Cerebellar nuclear complex (tissue), 1 donor: ENCODE measurements at regions not wholly inside any gene's neighbourhood (a gene's known extent, or its start where the extent isn't known, plus 50 kb on each side); places are given as distances from the start of the nearest gene placed in this dataset.

Experiments
- DNase-seq, 2 experiments: peaks; one replicate each; lab custom pipeline; 2025; lab: John Stamatoyannopoulos, UW

DNA sequence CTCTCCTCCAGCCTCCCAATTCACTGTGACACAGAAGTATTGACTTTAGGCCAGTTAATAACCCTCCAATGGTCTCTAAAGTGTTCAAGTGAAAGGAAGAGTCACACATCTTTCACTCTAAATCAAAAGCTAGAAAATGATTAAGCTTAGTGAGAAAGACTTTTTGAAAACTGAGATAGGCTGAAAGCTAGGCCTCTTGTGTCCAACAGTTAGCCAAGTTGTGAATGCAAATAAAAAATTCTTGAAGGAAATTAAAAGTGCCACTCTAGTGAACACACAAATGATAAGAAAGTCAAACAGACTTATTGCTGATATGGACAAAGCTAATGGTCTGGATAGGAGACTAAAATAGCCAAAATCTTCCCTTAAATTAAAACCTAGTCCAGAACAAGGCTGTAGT, 687.2 kb downstream of the TRIML1 start:
- no peak for DNase-seq

DNA sequence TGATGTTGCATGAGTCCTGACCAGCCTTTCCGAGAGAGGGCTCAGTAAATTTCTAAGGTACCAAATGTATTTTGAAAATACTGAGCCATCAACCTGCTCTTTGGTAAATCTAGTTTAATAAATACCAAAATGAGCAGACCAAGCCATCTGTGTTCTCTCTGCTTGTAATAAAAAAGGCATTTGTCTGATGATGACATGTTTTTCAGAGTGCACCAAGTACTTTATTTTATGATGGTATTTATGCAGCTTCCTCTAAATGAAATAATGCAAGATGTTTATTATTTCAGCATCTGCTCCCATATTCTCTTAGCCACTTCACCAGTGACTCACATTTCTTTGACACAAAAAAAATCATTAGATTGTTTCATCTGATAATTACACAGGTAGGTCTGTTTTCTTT, 700.5 kb downstream of the TRIML1 start:
- DNase-seq: no peak

- no peak for DNase-seq
These were observed 702.3 kb downstream of the TRIML1 start for GRCh38 chr4:188841523-188841922.

GRCh38 chr4:188854436-188854835, 715.2 kb downstream of the TRIML1 start:
- DNase-seq: no peak

- DNase-seq: no peak
These were observed 719.5 kb downstream of the TRIML1 start for GRCh38 chr4:188858696-188859095.

DNA sequence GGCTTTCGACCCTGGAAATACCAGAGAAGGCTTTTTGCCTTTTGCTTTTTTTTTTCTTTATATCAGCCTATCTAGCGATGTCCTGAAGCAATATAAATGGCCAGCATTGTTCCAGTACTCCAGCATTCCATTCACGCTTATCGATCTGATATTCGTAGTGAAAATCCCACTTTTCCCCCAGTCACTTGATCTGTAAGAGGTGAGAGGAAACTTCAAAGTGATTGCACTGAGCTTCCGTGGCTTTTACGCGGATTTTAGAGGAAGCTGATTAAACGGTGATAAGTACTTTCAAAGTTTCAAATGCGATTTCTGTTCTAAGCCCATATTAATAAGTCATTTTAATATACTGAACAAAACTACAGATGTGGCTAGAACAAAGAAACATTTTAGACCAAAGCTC, 725.5 kb downstream of the TRIML1 start:
- no peak for DNase-seq

GRCh38 chr4:188867796-188868195, 728.6 kb downstream of the TRIML1 start:
- DNase-seq: no peak

GRCh38 chr4:188869581-188869980, 730.3 kb downstream of the TRIML1 start:
- DNase-seq: no peak

DNA sequence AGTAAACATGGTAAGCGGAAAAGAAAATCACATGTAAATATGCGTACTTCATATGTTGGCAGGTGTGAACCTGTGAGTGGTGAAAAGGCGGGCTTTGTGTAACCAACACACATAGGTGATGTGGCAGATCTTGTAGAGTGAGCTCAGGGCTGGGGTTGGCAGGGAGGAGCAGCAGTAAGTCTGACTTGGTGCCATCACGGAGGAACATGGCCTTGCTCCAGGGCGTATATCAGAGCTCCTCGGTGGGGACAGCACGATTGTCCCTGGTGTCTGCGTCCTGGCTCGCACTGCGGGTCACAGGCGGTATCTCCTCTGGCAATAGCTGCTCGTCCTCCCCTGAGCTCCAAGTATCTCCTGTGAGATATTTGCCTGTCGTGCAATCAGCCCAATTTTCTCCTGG, 733.6 kb downstream of the TRIML1 start:
- no peak for DNase-seq

GRCh38 chr4:188876881-188877280, 737.6 kb downstream of the TRIML1 start:
- no peak for DNase-seq

- DNase-seq: no peak
These were observed 740.4 kb downstream of the TRIML1 start for GRCh38 chr4:188879598-188879997.

GRCh38 chr4:188887905-188888304, 748.7 kb downstream of the TRIML1 start:
- no peak for DNase-seq

DNA sequence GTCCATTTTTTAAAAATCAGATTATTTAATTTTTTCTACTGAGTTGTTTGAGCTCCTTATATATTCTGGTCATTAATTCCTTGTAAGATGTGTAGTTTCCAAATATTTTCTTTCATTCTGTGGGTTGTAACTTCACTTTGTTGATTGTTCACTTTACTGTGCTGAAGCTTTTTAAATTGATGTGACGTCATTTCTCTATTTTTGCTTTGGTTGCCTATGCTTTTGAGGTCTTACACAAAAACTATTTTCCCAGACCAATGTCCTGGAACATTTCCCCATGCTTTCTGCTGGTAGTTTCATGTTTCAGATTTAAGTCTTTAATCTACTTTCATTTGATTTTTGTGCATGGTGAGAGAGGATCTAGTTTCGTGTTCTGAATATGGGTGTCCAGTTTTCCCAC, 753.6 kb downstream of the TRIML1 start:
- no peak for DNase-seq

GRCh38 chr4:188903986-188904385, 764.7 kb downstream of the TRIML1 start:
- DNase-seq: no peak

DNA sequence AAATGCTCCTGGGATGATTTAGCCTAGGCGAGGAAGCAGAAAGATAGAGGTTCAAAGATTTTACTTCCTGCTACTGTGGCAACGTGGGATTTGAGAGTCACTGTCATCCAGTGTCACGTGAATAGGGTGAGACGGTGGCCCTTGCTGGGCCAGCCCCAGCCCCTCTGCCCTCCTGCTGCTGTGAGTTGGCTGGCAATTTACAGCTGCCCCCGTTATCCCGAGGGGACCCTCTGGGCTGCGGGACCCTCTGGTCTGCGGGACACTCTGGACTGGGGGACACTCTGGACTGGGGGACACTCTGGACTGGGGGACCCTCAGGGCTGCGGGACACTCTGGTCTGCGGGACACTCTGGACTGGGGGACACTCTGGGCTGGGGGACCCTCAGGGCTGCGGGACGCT, 765.4 kb downstream of the TRIML1 start:
- DNase-seq: no peak

GRCh38 chr4:188905248-188905647, 766.0 kb downstream of the TRIML1 start:
- DNase-seq: no peak

DNA sequence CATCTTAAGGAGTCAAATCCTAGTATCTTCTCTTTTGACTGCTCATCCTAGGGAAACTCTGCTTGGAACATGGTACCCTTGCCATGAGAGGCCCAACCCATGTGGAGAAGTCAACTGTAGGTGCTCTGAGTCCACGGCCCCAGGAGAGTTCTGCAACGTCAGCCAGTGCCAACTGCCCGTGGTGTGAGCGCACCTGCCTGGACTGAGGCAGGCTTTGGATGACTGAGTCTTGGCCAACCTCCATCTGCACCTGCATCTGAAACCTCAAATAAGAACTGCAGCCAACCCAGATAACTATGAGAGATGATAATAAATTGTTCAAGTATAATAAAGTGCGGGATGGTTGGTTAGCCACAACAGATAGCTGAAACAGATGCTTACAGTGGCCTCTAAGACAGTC, 772.0 kb downstream of the TRIML1 start:
- DNase-seq: no peak

DNA sequence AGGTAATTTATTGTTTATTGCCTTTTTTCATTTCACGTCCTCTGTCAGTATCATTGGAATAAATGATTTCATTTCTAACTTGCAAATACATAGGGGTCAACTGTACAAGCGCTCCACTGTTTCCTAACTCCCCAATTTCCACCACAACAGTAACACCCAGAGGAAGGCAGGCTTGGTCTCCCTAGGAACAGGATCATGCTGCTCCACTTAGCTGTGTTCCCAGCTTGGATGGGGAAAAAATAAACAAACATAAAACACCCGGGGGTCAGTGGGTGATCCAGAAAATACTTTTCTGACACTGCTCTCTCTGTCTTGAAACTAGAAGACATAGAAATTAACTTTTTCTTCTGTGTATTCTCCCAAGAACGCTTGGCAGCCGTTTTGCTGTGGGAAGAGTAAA, 772.5 kb downstream of the TRIML1 start:
- no peak for DNase-seq

- DNase-seq: no peak
These were observed 775.9 kb downstream of the TRIML1 start for GRCh38 chr4:188915175-188915574.

DNA sequence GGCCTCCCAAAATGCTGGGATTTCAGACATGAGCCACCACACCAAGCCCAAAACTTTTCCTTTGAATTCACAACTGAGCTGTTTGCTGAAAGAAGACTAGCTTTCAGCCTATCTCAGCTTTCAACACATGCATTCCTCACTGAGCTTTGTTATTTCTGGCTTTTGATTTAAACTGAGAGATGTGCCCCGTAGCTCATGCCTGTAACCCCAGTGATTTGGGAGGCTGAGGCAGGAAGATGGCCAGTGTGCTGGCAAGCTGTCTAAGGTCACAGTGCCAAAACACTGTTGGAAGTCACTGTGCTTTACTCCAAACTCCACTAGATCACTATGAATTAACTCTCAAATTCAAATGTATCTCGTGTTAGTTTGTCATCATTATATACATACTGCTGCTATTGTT, 779.5 kb downstream of the TRIML1 start:
- DNase-seq: no peak

DNA sequence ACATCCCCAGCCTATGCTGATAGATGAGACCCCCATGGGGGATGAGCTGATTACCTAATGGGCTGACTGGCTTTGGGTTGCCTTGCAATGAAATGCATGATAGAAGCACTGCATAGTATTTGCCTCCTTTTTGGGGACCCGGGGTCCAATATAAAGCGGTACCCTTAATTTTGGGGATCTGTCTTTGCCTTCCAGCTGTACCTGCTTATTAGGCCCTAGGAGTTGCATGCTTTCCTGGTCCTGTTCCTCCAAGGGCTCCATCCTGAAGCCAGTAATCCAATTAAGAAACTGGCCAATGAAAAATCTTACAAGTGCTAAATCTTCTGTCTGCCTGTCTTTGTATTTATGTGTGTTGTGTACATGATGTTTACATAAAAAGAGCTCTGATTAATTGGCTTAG, 791.6 kb downstream of the TRIML1 start:
- no peak for DNase-seq

DNA sequence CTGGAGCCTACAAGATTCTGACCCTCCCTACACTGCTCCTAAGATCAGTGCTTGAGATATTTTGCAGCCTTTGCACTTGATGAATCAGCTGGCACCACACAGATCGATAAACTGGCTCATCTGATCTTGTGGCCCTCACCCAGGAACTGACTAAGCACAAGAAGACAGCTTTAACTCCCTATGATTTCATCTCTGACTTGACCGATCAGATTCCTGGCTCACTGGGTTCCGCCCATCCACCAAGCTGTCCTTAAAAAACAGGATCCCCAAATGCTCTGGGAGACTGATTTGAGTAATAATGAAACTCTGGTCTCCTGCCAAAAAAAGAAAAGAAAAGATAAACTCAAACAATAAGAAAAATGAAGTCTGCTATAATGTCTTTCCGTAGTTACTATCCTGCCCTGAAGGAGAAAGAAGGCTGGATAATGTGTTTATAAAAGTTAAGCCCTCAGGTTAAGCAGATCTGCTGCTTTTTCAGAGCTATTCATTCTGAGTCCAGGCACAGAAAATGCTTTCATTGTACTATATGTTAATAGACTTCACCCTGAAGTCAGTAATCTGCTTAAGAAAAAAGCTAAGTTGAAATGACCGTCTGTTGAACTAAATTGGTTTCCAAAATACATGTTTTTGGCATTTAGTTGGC, 795.2 kb downstream of the TRIML1 start:
- no peak for DNase-seq

- DNase-seq: no peak
These were observed 802.4 kb downstream of the TRIML1 start for GRCh38 chr4:188941524-188942119.

- DNase-seq: no peak
These were observed 803.4 kb downstream of the TRIML1 start for GRCh38 chr4:188942606-188943005.
